ENCODE measurements at regions not wholly inside any gene's neighbourhood (a gene's known extent, or its start where the extent isn't known, plus 50 kb on each side); places are given as distances from the start of the nearest gene placed in this dataset.
"Not testable (repeated sequence)": the region's sequence is repeated elsewhere in the genome, so short reads cannot be mapped to it uniquely, and the experiment has no call there.

DNA sequence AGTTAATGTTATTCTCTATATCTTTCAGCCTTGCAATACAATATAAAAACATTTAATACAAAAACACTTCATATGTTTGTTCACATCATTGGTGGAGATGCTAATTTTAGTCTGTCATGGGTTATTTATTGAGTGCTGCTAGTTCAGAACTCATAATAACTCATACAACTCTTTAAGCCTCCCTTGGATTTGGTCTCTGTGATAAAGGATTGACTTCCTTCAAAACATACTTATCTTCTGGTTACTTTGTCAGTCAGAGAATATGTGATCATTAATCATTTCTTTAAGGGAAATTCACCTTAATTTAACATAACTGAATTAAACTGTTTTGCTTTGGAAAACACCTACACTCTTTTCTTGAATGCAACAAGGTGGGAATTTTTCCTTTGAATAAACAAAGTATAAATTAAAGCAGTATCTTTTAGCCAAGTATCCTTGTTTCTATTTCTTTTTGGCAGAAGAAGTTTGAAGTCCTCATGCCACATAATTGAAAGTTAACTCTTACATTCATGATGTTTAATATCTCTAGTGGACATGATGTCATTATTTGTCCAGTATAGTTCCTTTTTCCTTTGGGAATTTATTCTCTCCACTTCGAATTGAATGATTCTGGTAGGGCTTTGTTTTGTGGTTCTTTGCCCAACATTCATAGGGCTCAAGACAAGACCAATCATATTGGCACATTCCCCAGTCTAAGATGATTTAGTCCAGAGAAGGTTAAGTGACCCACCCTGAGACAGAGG is 133.2 kb upstream of the CENPW start:
- no peak for DNase-seq

GRCh38 chr6:126210398-126211075 is 129.4 kb upstream of the CENPW start:
- DNase-seq, result no peak

GRCh38 chr6:126217497-126217896 is 122.4 kb upstream of the CENPW start:
- DNase-seq, result no peak

DNA sequence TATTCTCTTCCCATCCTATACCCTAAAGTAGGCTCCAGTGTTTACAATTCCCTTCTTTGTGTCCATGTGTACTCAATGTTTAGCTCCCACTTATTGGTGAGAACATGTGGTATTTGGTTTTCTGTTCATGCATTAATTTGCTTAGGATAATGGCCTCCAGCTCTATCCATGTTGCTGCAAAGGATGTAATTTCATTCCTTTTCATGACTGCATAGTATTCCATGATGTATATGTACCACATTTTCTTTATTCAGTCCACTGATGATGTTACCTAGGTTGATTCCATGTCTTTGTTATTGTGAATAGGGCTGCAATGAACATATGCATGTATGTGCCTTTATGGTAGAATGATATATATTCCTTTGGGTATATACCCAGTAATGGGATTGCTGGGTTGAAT is 119.0 kb upstream of the CENPW start:
- not testable (repeated sequence) for DNase-seq

DNA sequence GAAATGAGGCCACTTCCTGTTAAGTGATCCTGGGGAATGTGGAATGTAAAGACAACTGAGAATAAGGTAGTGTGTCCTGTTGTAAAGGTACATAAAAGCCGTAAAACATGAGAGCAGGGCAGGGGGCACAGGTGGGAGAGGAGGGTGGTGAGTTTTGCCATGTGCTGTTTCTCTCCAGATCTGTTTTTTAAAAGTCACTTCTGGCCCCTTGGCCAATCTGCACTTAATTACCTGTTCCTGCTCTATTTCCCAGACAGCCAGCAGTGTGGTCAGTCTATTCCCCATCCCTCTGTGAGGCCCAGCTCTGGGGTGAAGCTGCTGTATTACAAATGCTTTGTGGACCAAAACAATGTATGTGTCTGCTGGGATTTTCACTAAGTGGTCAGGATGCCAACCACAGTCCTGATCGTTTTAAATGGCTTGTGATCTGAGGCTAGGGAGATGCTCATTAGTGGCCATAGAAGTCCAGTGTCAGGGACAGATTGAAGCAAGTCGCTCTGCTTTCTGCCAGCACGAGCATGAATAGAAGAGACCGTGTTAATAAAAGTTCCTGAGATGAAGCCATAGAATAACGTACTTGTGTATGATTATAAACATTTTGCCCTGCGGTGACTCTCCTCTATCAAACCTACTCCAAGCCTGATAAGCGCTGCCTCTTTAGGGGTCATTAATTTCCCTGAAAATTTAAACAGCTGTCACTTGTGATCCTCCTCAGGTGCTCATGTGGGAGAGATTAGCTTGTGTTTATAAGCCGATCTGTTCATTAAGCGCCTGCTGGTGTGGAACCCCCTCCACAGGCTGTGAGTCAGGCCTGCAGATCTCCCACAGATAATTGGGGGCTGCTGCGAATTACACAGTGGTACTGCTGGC is 111.8 kb upstream of the CENPW start:
- DNase-seq, result peak; percentile 98

DNA sequence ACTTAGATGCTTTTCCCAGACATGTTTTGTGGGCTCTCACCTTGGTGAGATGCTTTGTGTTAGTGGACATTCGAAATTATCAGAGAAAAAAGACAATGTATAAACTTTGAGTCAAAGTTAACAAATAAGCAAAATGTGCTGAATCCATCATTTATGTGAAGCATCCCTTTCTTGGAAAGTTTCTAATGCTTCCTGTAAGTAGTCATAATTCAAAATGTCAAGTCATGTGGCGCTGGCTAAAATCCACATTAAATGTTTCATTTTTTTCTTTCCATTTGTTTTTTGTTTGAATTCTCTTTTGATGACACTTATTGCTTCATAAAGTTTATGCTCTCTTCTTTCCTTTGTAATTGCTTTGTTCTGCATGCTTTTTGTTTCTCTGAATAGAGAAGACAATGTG is 107.2 kb upstream of the CENPW start:
- no peak for DNase-seq

DNA sequence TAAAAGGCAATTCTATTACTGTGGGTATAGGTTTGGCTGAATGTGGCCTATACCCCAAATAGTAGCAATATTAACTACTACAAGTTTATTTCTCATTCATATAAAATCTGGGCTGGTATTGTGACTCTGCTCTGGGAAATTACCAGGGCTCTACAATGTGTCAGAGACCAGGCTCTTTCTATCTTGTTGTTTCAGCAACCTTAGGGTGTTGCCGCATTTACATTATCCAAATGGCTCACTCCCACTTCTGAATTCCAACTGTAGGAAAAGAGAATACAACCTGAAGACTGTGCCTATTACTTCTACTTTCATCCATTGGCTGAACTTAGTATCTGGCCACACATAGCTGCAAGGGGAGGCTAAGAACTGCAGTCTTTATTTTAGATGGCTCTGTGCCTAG is 106.7 kb upstream of the CENPW start:
- DNase-seq, result no peak

DNA sequence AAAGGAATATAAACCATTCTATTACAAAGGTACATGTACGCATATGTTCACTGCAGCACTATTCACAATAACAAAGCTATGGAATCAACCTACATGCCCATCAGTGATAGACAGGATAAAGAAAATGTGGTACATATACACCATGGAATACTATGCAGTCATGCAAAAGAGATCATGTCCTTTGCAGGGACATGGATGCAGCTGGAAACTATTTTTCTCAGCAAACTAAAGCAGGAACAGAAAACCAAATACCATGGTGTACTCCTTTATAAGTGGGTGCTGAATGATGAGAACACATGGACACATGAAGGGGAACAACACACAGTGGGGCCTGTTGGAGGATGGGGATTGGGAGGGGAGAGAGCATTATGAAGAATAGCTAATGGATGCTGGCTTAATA is 104.6 kb upstream of the CENPW start:
- DNase-seq, result no peak

- DNase-seq, result no peak
These were observed 94.8 kb upstream of the CENPW start for GRCh38 chr6:126245077-126245476.

DNA sequence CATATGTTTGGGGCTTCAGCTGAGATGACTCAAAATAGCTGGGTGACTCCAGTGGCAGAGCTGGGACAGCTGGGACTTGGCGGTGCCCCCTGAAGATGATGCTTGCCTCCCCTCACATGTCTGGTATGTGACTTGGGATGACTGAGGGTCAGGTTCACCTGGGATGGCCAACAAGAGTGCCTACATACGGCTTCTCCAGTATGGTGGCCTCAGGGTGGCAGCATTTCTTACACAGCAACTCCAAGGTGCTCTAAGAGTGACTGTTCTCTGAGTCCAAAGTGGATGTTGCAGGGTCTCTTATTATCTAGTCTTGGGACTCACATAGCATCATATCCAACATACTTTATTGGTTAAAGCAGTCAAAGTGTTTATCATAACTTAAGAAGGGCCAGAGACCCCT is 87.8 kb upstream of the CENPW start:
- no peak for DNase-seq

- no peak for DNase-seq
These were observed 86.5 kb upstream of the CENPW start for GRCh38 chr6:126253431-126253830.

- DNase-seq, result no peak
These were observed 81.8 kb upstream of the CENPW start for GRCh38 chr6:126258150-126258549.

DNA sequence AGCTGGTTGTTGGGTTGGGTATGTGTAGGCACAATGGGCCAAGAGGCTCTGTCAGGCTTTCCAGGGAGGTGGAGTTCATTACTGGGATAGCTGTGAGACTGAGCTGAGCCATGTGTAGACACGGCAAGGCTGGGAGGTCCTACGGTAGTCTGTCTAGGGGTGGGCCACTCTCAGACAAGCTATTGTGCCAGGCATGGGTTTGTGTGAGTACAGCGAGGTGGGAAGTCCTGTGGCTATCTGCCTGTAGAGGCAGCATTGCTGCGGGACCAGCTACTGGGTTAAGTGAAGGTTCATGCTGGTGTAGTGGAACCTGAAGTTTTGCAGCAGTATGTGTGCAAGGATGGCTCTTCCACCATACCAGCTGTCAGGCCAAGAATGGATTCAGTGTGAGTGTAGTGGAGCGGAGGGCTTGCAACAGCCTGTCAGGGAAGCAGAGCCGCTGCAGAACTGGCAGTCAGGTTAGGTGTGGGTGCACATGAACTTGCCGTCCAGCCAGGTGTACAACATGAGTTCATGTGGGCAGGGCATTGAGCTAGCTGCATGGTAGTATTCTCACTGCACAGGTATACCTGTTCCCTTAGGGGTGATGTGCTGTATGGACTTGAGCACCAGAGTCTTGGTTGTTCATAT is 78.0 kb upstream of the CENPW start:
- DNase-seq, result no peak

- no peak for DNase-seq
These were observed 75.7 kb upstream of the CENPW start for GRCh38 chr6:126264265-126264664.

- DNase-seq, result no peak
These were observed 73.3 kb upstream of the CENPW start for GRCh38 chr6:126266664-126267063.

DNA sequence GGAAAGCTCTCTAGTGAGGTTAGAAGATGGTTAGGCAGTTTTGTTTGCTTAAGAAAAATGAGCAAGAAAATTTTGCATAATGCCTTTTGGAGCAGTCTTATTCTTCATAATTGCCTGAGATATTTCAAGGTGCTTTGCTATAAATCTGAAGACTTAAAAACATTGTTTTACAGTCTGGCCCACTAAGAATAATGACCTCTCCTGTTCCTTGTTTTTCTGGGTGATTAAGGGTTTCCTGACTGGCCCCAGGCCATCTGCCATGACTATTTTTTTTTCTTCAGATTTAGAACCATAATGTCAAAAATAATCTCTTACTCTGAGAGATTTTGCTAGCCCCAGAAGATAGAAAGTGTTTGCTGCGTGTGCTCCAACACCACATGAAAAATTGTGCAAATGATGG is 72.3 kb upstream of the CENPW start:
- no peak for DNase-seq

GRCh38 chr6:126268092-126268491 is 71.8 kb upstream of the CENPW start:
- peak; percentile 27 for DNase-seq

DNA sequence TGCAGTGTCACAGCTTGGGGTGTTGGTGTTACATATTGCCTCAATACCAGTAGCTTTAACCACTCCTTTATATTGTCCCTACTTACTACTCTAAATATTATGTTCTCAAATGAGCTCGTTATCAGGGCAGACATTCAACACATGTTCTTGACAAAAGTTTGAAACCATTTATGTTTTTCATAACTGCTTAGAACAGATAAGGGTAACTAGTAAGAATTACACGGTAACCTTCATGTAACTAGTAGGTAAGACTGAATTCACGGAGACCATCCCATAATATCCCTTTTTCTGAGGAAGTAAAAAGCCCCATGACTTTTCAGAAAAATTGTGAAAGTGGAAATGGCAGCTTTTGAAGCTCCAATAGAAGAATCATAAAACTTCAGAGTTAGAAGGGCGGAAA is 59.6 kb upstream of the CENPW start:
- DNase-seq, result no peak

DNA sequence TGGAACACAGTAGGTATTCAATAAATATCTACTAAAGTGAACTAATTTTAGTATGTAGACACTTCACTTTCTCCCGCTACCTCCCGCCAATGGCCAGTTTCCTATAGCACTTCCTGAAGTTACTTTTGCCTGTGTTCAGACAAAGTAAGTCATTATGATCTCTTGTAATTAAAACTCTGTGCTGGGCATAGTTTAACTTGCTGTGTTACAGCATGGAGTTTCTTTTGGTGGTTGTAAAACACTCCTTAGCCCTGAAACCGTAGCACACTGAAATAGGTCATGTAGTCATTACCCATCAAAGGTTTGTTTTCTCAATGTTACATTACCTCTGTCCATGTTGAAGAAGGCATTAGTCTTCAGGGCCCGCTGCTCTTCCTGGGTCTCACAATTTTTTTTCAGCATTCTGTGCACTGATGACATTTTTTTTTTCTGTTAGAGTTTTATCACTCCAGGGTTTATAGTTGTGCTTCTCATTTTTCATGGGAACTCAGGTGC is 54.0 kb upstream of the CENPW start:
- no peak for DNase-seq

Data from eye (tissue), 1 donor.